ENCODE measurements at regions not wholly inside any gene's neighbourhood (a gene's known extent, or its start where the extent isn't known, plus 50 kb on each side); places are given as distances from the start of the nearest gene placed in this dataset.
"Not testable (repeated sequence)": the region's sequence is repeated elsewhere in the genome, so short reads cannot be mapped to it uniquely, and the experiment has no call there.

DNA sequence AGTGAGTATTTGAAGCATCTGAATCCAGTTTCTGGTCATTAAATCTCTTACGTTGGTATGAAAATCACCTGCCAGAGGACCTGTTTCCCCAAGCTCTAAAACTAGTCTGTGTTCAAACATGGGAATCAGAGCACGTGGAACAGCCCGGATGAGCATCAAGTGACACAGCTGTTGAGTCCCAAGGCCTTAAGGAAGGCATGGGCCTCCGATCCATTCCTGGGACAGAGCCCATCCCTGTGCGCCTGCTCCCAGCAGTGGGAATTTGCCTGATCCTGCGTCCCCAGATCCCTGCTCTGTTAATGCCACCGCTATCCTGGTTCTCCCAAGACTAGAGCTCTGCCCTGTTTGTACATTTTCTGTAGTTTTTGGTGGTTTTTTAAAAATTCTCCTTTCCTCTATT lies 68.4 kb upstream of the FBXO28 start:
- DNase-seq (ENCODE audit: extremely low read depth, insufficient read length): no peak
- no peak overlapping the region for H3K4me3 ChIP-seq (replicated peaks; ENCODE audit: low read depth, low read length)

DNA sequence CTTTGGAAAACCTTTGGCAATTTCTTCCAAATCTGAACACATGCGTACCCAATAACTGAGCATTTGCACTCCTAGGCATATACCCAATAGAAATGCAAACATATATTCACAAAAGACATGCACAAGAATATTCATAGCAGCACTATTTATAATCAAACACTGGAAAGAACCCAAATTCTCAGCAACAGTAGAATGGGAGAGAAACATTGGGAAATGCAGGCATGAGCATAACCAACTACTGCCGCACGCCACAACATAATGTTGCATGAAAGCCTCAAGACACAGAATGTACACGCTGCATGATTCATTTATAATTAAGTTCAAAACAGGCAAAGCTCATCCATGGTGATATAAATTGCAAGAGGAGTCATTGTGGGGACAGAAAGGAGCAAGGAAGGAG lies 69.5 kb upstream of the FBXO28 start:
- Histone ChIP-seq H3K36me3 (ENCODE audit: control insufficient read depth, insufficient read depth, low read length) (no peaks in the 10 kb centered on the region), H3K4me3 (replicated peaks; ENCODE audit: low read depth, low read length) (no peak overlapping the region), H3K27me3 (replicated peaks; ENCODE audit: control insufficient read depth, insufficient read depth, low read length) (no peaks in the 10 kb centered on the region; the same call in 1 of the 2 replicates)
- TF ChIP-seq, protein P1, sequence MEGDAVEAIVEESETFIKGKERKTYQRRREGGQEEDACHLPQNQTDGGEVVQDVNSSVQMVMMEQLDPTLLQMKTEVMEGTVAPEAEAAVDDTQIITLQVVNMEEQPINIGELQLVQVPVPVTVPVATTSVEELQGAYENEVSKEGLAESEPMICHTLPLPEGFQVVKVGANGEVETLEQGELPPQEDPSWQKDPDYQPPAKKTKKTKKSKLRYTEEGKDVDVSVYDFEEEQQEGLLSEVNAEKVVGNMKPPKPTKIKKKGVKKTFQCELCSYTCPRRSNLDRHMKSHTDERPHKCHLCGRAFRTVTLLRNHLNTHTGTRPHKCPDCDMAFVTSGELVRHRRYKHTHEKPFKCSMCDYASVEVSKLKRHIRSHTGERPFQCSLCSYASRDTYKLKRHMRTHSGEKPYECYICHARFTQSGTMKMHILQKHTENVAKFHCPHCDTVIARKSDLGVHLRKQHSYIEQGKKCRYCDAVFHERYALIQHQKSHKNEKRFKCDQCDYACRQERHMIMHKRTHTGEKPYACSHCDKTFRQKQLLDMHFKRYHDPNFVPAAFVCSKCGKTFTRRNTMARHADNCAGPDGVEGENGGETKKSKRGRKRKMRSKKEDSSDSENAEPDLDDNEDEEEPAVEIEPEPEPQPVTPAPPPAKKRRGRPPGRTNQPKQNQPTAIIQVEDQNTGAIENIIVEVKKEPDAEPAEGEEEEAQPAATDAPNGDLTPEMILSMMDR (IDR thresholded peaks at IDR 0.05; ENCODE audit: insufficient read depth, low read length, poor library complexity, severe bottlenecking): no peak
- no peak for DNase-seq (ENCODE audit: extremely low read depth, insufficient read length)

More for the DNA sequence above, 68.4 kb upstream of the FBXO28 start:
- Histone ChIP-seq H3K27me3 (replicated peaks; ENCODE audit: control insufficient read depth, insufficient read depth, low read length) (no peaks in the 10 kb centered on the region; the same call in 1 of the 2 replicates), H3K36me3 (ENCODE audit: control insufficient read depth, insufficient read depth, low read length) (no peaks in the 10 kb centered on the region)
- TF ChIP-seq, protein P1 (IDR thresholded peaks at IDR 0.05; ENCODE audit: insufficient read depth, low read length, poor library complexity, severe bottlenecking): no peak

DNA sequence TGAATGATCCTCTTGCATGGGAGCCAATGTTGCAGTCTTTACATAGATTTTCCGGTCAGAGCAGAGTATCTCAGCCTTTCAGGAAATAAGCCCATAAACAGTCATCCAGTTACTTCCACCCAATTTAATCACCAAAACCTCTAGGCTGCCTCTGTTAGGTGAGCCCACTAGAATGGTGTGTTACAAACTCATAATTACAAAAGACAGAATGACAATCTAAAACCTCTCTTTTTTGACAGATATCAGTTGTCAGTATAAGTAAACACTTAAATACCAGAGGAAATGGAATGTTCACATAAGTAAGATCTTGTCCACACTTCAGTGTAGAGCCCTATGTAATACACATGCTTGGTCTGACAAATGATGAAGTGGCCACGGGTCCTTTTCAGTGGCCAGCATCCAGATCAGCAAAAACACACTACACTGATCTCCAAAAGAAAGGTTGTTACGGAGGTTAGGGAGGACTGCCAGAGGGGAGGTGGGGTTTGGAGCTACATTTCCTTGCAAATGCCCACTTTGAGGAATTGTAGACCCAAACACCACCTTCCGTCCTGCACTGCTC lies 71.3 kb upstream of the FBXO28 start:
- Histone ChIP-seq H3K4me3 (replicated peaks; ENCODE audit: low read depth, low read length) (no peak overlapping the region), H3K36me3 (ENCODE audit: control insufficient read depth, insufficient read depth, low read length) (no peaks in the 10 kb centered on the region), H3K27me3 (replicated peaks; ENCODE audit: control insufficient read depth, insufficient read depth, low read length) (no peaks in the 10 kb centered on the region; the same call in 1 of the 2 replicates)
- TF ChIP-seq, protein P1 (IDR thresholded peaks at IDR 0.05; ENCODE audit: insufficient read depth, low read length, poor library complexity, severe bottlenecking): no peak
- DNase-seq (ENCODE audit: extremely low read depth, insufficient read length): no peak

DNA sequence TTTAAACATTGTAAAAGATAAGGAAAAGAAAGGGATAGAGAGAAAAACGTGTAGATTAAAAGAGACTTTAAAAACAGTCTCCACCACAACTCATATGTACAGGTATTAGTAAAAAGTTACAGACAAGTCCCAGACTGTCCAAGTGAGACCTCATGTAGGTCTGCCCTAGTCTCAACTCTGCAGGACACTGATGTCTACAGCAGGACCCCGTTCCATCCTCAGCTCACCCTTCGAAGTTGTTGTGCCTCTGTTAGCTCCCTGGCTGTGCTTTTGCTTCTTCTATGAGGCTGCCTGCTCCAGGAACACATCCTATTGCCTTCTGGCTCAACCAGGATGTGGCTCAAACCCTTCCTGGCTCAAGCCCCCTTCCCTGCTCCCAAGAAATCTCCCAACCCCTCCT lies 72.9 kb upstream of the FBXO28 start:
- no peaks in the 10 kb centered on the region; the same call in 1 of the 2 replicates for H3K27me3 ChIP-seq (replicated peaks; ENCODE audit: control insufficient read depth, insufficient read depth, low read length)
- H3K36me3 ChIP-seq (ENCODE audit: control insufficient read depth, insufficient read depth, low read length): no peaks in the 10 kb centered on the region
- no peak for DNase-seq (ENCODE audit: extremely low read depth, insufficient read length)
- H3K4me3 ChIP-seq (replicated peaks; ENCODE audit: low read depth, low read length): no peak overlapping the region
- TF ChIP-seq, protein P1 (IDR thresholded peaks at IDR 0.05; ENCODE audit: insufficient read depth, low read length, poor library complexity, severe bottlenecking): no peak

DNA sequence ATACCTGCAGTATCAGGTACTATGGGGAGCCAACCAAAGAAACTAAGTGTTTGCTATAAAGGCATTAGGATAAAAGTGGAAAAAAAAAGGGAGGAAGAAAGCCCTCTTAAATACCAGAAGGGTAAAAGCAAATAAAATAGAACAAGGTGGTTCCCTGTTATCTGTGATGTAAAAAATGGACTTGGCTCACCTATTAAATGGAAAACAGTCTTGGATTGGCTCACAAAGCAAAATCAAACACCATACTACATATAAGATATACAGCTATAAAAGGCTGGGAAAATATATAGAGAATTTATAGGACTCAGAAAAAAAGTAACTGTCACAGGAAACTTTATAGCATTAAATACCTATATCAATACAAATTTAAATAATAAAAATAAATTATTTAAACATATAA lies 73.5 kb upstream of the FBXO28 start:
- not testable (repeated sequence) for H3K4me3 ChIP-seq (replicated peaks; ENCODE audit: low read depth, low read length); DNase-seq (ENCODE audit: extremely low read depth, insufficient read length); H3K27me3 ChIP-seq (replicated peaks; ENCODE audit: control insufficient read depth, insufficient read depth, low read length); H3K36me3 ChIP-seq (ENCODE audit: control insufficient read depth, insufficient read depth, low read length)

DNA sequence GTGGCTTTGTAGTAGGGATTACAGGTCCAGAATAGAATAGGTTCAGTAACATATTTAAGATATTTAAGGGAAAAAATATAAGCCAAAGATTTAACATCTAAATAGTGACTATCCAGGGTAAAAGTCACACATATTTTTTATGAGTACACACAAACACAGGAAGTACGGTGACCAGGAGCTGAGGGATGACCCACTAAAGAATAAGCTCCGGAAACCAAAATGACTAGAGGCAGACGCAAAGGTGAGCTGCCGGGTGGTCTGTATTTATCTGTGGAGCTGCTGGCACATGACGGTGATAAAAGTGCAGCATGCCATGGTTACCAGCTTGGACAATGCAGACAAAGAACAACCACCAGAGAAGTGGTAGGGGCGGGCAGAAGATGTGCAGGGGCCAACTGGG lies 73.9 kb upstream of the FBXO28 start:
- H3K36me3 ChIP-seq (ENCODE audit: control insufficient read depth, insufficient read depth, low read length); H3K4me3 ChIP-seq (replicated peaks; ENCODE audit: low read depth, low read length); H3K27me3 ChIP-seq (replicated peaks; ENCODE audit: control insufficient read depth, insufficient read depth, low read length); DNase-seq (ENCODE audit: extremely low read depth, insufficient read length): not testable (repeated sequence)

DNA sequence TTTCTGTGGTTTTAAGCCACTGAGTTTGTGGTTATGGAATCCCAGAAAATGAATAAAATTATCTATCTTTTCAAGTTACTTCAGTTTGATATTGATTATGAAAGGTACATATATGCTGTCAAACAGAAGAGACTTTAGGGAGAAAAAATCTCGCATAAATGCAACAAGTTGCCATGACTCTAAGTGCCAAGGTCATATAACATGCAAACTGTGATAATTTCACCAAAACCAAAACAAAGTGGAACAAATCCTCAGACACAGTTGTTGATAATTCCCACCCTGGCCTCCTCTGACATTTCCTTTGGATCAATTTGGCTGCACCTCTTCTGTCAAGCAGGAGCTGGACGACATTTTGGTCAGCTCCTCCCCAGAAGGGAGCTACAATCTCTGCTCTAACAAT lies 75.1 kb upstream of the FBXO28 start:
- not testable (repeated sequence) for H3K36me3 ChIP-seq (ENCODE audit: control insufficient read depth, insufficient read depth, low read length); H3K4me3 ChIP-seq (replicated peaks; ENCODE audit: low read depth, low read length); H3K27me3 ChIP-seq (replicated peaks; ENCODE audit: control insufficient read depth, insufficient read depth, low read length); DNase-seq (ENCODE audit: extremely low read depth, insufficient read length)

DNA sequence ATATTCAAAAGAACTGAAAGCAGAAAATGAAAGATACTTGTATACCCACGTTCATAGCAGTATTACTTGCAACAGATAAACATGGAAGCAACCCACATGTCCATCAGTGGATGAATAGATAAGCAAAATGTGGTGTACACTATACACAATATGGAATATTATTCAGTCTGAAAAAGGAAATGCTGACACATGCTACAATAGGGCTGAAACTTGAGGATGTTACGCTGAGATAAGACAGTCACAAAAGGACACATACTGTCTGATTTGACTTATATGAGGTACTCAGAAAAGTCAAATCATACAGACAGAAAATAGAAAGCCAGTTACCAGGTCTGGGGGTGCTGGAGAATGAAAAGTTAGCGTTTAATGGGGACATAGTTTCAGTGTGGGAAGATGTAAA lies 76.5 kb upstream of the FBXO28 start:
- not testable (repeated sequence) for DNase-seq (ENCODE audit: extremely low read depth, insufficient read length); H3K27me3 ChIP-seq (replicated peaks; ENCODE audit: control insufficient read depth, insufficient read depth, low read length); H3K4me3 ChIP-seq (replicated peaks; ENCODE audit: low read depth, low read length); H3K36me3 ChIP-seq (ENCODE audit: control insufficient read depth, insufficient read depth, low read length)

DNA sequence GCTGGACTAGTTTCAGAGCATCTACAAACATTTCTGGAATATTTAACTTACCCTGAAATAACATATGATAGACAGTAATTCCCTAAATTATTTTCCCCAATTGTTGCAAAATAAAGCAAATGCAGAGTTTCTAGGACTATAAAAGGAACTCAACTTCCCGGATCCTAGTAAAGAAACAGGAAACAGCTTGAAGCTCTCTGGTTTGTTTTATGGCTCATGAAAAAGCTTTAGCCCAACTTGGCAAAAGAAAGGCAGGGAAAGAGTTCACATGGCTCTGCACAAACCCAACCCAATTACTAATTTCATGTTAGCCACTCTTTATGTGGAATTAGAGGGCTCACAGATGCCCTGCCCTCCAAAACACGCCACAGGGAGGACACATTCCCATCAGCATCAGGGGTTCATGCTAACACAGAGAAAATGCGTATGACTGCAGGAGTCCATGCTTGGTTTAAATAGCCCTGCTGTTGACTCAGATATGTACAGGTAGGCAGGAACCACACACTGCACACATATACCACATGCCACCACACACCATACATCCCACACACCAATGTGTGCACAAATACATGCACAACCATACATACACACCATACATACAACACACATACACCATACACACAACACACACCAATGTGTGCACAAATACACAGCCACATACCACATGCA lies 81.2 kb upstream of the FBXO28 start:
- H3K4me3 ChIP-seq (replicated peaks; ENCODE audit: low read depth, low read length); DNase-seq (ENCODE audit: extremely low read depth, insufficient read length); H3K27me3 ChIP-seq (replicated peaks; ENCODE audit: control insufficient read depth, insufficient read depth, low read length): not testable (repeated sequence)

DNA sequence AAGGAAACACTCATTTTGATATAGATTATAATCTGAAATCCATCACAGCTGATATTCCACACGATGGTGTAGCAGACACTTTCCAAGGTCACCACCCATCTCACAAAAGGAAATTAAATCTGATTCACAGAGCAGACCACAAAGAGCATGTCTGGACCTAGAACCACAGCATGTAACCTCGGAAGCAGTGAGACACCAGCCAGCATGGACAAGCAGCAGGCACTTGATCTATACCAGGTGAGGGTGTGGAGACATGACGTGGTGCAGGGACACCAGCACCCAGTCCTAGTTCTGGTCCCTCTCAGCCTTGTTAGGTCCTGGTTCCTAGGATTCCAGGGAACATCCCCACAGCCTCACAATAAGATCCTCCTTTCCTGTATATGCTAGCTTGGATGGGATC lies 81.9 kb upstream of the FBXO28 start:
- not testable (repeated sequence) for H3K27me3 ChIP-seq (replicated peaks; ENCODE audit: control insufficient read depth, insufficient read depth, low read length); DNase-seq (ENCODE audit: extremely low read depth, insufficient read length); H3K4me3 ChIP-seq (replicated peaks; ENCODE audit: low read depth, low read length)

More for the DNA sequence above, 81.2 kb upstream of the FBXO28 start:
- H3K36me3 ChIP-seq (ENCODE audit: control insufficient read depth, insufficient read depth, low read length): not testable (repeated sequence)

More for the DNA sequence above, 81.9 kb upstream of the FBXO28 start:
- H3K36me3 ChIP-seq (ENCODE audit: control insufficient read depth, insufficient read depth, low read length): not testable (repeated sequence)

Data from GM06990 (cell line).